GM12878 (cell line): ENCODE measurements at regions not wholly inside any gene's neighbourhood (a gene's known extent, or its start where the extent isn't known, plus 50 kb on each side); places are given as distances from the start of the nearest gene placed in this dataset.

Source experiments
- ATAC-seq: fragments of 200-7000 bp; cut with Tn5 transposase; 3 replicates; pipeline ENCODE4 v1.9.1; 2020; ENCODE audit warnings: mild to moderate bottlenecking, moderate library complexity
- BruUV-seq: library from RNA; stranded (reverse); fragments of 400-500 nt; replicated peaks from 2 replicates; lab custom pipeline; 2021; lab: Mats Ljungman, UMichigan
- CTCF ChIA-PET: fragments of 300-600 bp; sonication (Branson Sonifier 250); formaldehyde crosslinking; extraction: SDS; loops from one replicate; lab custom pipeline; 2021; ENCODE audit warnings: inconsistent platforms; lab: Yijun Ruan, JAX
- POLR2A ChIA-PET: fragments of 350-600 bp; formaldehyde crosslinking; extraction: SDS; loops from one replicate; lab custom pipeline; 2021; ENCODE audit warnings: inconsistent platforms; lab: Charles Lee
- RAD21 ChIA-PET: fragments of 300-600 bp; sonication (Branson Sonifier 250); formaldehyde crosslinking; loops from one replicate; lab custom pipeline; 2023; ENCODE audit warnings: antibody characterized with exemption; ENCODE audit not compliant: unreplicated experiment; lab: Charles Lee
- SMC1A ChIA-PET: fragments of 300-600 bp; sonication (Branson Sonifier 250); formaldehyde crosslinking; loops from one replicate; lab custom pipeline; 2023; ENCODE audit not compliant: unreplicated experiment, uncharacterized antibody; lab: Charles Lee
- DNase-seq: peaks from one replicate; pipeline ENCODE4 v3.0.0-alpha.2; 2011; ENCODE audit warnings: low read depth, low spot score
- FAIRE-seq: peaks from 3 replicates; lab custom pipeline; 2011; peaks lifted over from hg19 to GRCh38; lab: Jason Lieb, UNC
- H2AFZ ChIP-seq: 2 replicates; pipeline ENCODE4 v1.6.0; 2011; ENCODE audit warnings: low read depth, low read length, control low read depth; ENCODE audit not compliant: control insufficient read depth
- H3K27ac ChIP-seq: 2 replicates; pipeline ENCODE4 v1.5.1; 2011; ENCODE audit warnings: control low read depth; ENCODE audit not compliant: control insufficient read depth, insufficient read depth
- H3K27me3 ChIP-seq, 2 experiments: replicated peaks in 1 of 2; 2 replicates each; pipeline versions ENCODE4 v1.6.0 to v1.6.1; 2011; ENCODE audit warnings: low read length in 1 of 2; ENCODE audit not compliant: control insufficient read depth in 2 of 2, insufficient read depth in 2 of 2
- H3K36me3 ChIP-seq, 2 experiments: 2 replicates each; pipeline ENCODE4 v1.5.1; 2011; ENCODE audit warnings: low read length in 1 of 2; ENCODE audit not compliant: control insufficient read depth in 2 of 2, insufficient read depth in 2 of 2
- H3K4me1 ChIP-seq: 2 replicates; pipeline ENCODE4 v1.6.1; 2011; ENCODE audit warnings: mild to moderate bottlenecking, low read length, moderate library complexity, mixed read lengths; ENCODE audit not compliant: control insufficient read depth, insufficient read depth
- H3K4me2 ChIP-seq: 2 replicates; pipeline ENCODE4 v1.6.0; 2011; ENCODE audit warnings: control low read depth; ENCODE audit not compliant: control insufficient read depth, insufficient read depth
- H3K4me3 ChIP-seq: fragments of 200-600 bp; sonication (generic); 2 replicates; pipeline ENCODE4 v1.5.1; 2016
- H3K79me2 ChIP-seq: 2 replicates; pipeline ENCODE4 v1.6.0; 2011; ENCODE audit warnings: low read length; ENCODE audit not compliant: control insufficient read depth, insufficient read depth
- H3K9ac ChIP-seq: 2 replicates; pipeline ENCODE4 v1.8.0; 2011; ENCODE audit warnings: low read length, control low read depth, mixed read lengths; ENCODE audit not compliant: control insufficient read depth, insufficient read depth
- H3K9me3 ChIP-seq: replicated peaks from 3 replicates; pipeline ENCODE4 v1.5.1; 2011; ENCODE audit warnings: mild to moderate bottlenecking, low read length; ENCODE audit not compliant: control insufficient read depth, insufficient read depth
- H4K20me1 ChIP-seq: 2 replicates; pipeline ENCODE4 v1.6.0; 2011; ENCODE audit not compliant: control insufficient read depth, insufficient read depth
- BCL11A ChIP-seq: IDR thresholded peaks from 2 replicates; pipeline ENCODE4 v1.6.1; 2011; ENCODE audit warnings: low read depth, low read length
- CEBPB ChIP-seq, 2 experiments: fragments of 150-350 bp in 1 of 2; IDR thresholded peaks; 2 replicates each; pipeline ENCODE4 v1.6.1; 2012 to 2014; ENCODE audit warnings: low read depth in 2 of 2, low read length in 2 of 2, borderline replicate concordance in 1 of 2, inconsistent platforms in 1 of 2
- CHD1 ChIP-seq: IDR thresholded peaks from 2 replicates; pipeline ENCODE4 v1.6.1; 2012; ENCODE audit warnings: low read depth, low read length, improper control_type of control experiment
- DPF2 ChIP-seq: fragments of 450-650 bp; IDR thresholded peaks from 2 replicates; pipeline ENCODE4 v1.6.1; 2017; ENCODE audit warnings: mild to moderate bottlenecking
- EGR1 ChIP-seq, 2 experiments: IDR thresholded peaks; 1 replicate in 1 of 2; 2 replicates in 1 of 2; pipeline ENCODE4 v1.6.1; 2011 to 2012; ENCODE audit warnings: low read depth in 2 of 2, low read length in 2 of 2, borderline replicate concordance in 1 of 2, mild to moderate bottlenecking in 1 of 2, moderate library complexity in 1 of 2
- EP300 ChIP-seq, 2 experiments: fragments of 150-350 bp in 1 of 2; IDR thresholded peaks; 2 replicates each; pipeline ENCODE4 v1.6.1; 2011 to 2012; ENCODE audit warnings: low read depth in 2 of 2, low read length in 2 of 2, borderline replicate concordance in 1 of 2, improper control_type of control experiment in 1 of 2, inconsistent platforms in 1 of 2; ENCODE audit not compliant: control insufficient read depth in 1 of 2
- GABPA ChIP-seq: IDR thresholded peaks from 2 replicates; pipeline ENCODE4 v1.6.1; 2014; ENCODE audit warnings: antibody characterized with exemption, low read depth, mild to moderate bottlenecking, inconsistent platforms
- IRF5 ChIP-seq: fragments of 450-650 bp; IDR thresholded peaks from 2 replicates; pipeline ENCODE4 v1.6.1; 2017; ENCODE audit warnings: borderline replicate concordance
- RBBP5 ChIP-seq: fragments of 200-600 bp; sonication (generic); conservative IDR thresholded peaks from 2 replicates; pipeline ENCODE4 v1.6.1; 2016
- SMC3 ChIP-seq: IDR thresholded peaks from 2 replicates; pipeline ENCODE4 v1.6.1; 2011; ENCODE audit warnings: low read length, improper control_type of control experiment, borderline replicate concordance
- SP1 ChIP-seq: IDR thresholded peaks from one replicate; pipeline ENCODE4 v1.6.1; 2011; ENCODE audit warnings: low read depth, low read length
- ZBED1 ChIP-seq: IDR thresholded peaks from 2 replicates; pipeline ENCODE4 v1.6.1; 2016; ENCODE audit warnings: borderline replicate concordance
- WGBS: methylation state at CpG from one replicate; pipeline ENCODE4 v1.1.6; 2016; ENCODE audit warnings: low lambda C conversion rate; ENCODE audit not compliant: insufficient replicate concordance, insufficient coverage; ENCODE audit errors: missing lambda C conversion rate; 5-methylcytosine and 5-hydroxymethylcytosine counted together
- in situ Hi-C: fragments of 300-500 bp; cut with MboI; formaldehyde crosslinking; loops from 9 replicates; pipeline ENCODE4 v1.14.3; 2018; ENCODE audit warnings: mixed read lengths
- intact Hi-C: fragments of 100-400 bp; cut with micrococcal nuclease; formaldehyde crosslinking; loops from one replicate; pipeline ENCODE4 v1.14.2; 2022; ENCODE audit not compliant: unreplicated experiment
- TF ChIP-seq, protein P1 (sequence below): IDR thresholded peaks from 2 replicates; pipeline ENCODE4 v1.6.1; 2011; ENCODE audit warnings: low read depth, mild to moderate bottlenecking, low read length, moderate library complexity, borderline replicate concordance; ENCODE audit errors: extremely low read depth
- TF ChIP-seq, protein P2 (sequence below): IDR thresholded peaks from 2 replicates; pipeline ENCODE4 v1.6.1; 2012; ENCODE audit warnings: low read depth, low read length, improper control_type of control experiment
- TF ChIP-seq, protein P3 (sequence below): IDR thresholded peaks from 2 replicates; pipeline ENCODE4 v1.6.1; 2012; ENCODE audit warnings: improper control_type of control experiment, low read depth, low read length; ENCODE audit not compliant: insufficient replicate concordance

DNA sequence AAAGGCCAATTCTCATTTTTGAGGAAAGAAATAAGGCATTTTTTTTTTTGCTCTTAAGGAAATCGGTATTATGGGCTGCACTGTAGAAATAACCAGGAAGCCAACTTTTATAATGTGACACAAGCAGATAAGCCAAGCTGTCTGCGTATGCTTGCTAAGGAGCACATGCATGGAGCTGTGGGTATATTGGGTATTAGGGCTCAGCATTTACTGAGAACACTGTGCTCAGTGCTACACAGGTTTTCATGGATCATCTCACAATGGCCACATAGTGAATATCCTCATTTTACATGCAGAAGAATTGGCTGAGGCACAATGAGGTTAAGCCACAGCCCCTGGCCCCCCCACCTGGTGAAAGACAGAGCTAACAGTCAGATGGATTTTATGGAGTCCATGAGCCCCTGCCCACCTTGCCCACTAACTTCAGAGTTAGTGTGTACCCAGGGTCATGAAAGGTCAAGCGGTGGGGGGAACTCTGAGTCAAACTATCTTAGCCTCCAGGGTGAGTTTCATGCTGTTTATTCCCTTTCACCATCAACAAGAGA is 204.8 kb downstream of the SPATA31A6 start (continued):
- TF ChIP-seq IRF5 (no peak), SP1 (no peak), CEBPB (IDR thresholded peaks at IDR 0.05; ENCODE audit: borderline replicate concordance in 1 of 2, low read depth in 2 of 2, low read length in 2 of 2) (no peak)

GRCh38 chr9:42388846-42389245 is 205.4 kb downstream of the SPATA31A6 start:
- in situ Hi-C loops: no loop called here
- SMC1A ChIA-PET: interaction anchor here (1.5 kb wide), 1 partner anchor 11 kb away, joined by 3 read pairs; no protein-coding TSS in a partner anchor
- Histone ChIP-seq H3K36me3 (no peaks in the 10 kb centered on the region), H3K27ac (no peak overlapping the region), H3K9ac (no peak overlapping the region), H3K9me3 (no peaks in the 10 kb centered on the region), H3K4me1 (no peaks in the 10 kb centered on the region), H3K27me3 (no peaks in the 10 kb centered on the region), H3K4me2 (no peak overlapping the region), H2AFZ (no peak overlapping the region), H4K20me1 (no peaks in the 10 kb centered on the region), H3K79me2 (no peaks in the 10 kb centered on the region), H3K4me3 (no peak overlapping the region)
- CTCF ChIA-PET: no interaction called here
- intact Hi-C loops: no loop called here
- RAD21 ChIA-PET: no interaction called here
- DNase-seq (no peak), FAIRE-seq (no peak), ATAC-seq (no peak)
- POLR2A ChIA-PET: no interaction called here
- 39% methylated on average over 6 of the region's 6 CpGs for WGBS
- BruUV-seq: no TSS peak
- no peak for TF ChIP-seq EP300 (IDR thresholded peaks at IDR 0.05; ENCODE audit: borderline replicate concordance in 1 of 2, control insufficient read depth in 1 of 2, low read depth in 2 of 2, low read length in 2 of 2)
- TF ChIP-seq, protein P1, sequence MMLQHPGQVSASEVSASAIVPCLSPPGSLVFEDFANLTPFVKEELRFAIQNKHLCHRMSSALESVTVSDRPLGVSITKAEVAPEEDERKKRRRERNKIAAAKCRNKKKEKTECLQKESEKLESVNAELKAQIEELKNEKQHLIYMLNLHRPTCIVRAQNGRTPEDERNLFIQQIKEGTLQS: no peak
- TF ChIP-seq, protein P2, sequence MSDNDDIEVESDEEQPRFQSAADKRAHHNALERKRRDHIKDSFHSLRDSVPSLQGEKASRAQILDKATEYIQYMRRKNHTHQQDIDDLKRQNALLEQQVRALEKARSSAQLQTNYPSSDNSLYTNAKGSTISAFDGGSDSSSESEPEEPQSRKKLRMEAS: no peak
- TF ChIP-seq CHD1: no peak
- TF ChIP-seq, protein P3, sequence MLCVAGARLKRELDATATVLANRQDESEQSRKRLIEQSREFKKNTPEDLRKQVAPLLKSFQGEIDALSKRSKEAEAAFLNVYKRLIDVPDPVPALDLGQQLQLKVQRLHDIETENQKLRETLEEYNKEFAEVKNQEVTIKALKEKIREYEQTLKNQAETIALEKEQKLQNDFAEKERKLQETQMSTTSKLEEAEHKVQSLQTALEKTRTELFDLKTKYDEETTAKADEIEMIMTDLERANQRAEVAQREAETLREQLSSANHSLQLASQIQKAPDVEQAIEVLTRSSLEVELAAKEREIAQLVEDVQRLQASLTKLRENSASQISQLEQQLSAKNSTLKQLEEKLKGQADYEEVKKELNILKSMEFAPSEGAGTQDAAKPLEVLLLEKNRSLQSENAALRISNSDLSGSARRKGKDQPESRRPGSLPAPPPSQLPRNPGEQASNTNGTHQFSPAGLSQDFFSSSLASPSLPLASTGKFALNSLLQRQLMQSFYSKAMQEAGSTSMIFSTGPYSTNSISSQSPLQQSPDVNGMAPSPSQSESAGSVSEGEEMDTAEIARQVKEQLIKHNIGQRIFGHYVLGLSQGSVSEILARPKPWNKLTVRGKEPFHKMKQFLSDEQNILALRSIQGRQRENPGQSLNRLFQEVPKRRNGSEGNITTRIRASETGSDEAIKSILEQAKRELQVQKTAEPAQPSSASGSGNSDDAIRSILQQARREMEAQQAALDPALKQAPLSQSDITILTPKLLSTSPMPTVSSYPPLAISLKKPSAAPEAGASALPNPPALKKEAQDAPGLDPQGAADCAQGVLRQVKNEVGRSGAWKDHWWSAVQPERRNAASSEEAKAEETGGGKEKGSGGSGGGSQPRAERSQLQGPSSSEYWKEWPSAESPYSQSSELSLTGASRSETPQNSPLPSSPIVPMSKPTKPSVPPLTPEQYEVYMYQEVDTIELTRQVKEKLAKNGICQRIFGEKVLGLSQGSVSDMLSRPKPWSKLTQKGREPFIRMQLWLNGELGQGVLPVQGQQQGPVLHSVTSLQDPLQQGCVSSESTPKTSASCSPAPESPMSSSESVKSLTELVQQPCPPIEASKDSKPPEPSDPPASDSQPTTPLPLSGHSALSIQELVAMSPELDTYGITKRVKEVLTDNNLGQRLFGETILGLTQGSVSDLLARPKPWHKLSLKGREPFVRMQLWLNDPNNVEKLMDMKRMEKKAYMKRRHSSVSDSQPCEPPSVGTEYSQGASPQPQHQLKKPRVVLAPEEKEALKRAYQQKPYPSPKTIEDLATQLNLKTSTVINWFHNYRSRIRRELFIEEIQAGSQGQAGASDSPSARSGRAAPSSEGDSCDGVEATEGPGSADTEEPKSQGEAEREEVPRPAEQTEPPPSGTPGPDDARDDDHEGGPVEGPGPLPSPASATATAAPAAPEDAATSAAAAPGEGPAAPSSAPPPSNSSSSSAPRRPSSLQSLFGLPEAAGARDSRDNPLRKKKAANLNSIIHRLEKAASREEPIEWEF: no peak
- TF ChIP-seq EGR1 (IDR thresholded peaks at IDR 0.05; ENCODE audit: borderline replicate concordance in 1 of 2, low read depth in 2 of 2, low read length in 2 of 2): no peak
- TF ChIP-seq CEBPB (IDR thresholded peaks at IDR 0.05; ENCODE audit: borderline replicate concordance in 1 of 2, low read depth in 2 of 2, low read length in 2 of 2): no peak
- no peak for TF ChIP-seq RBBP5
- TF ChIP-seq SMC3: no peak
- no peak for TF ChIP-seq DPF2
- TF ChIP-seq BCL11A: no peak
- no peak for TF ChIP-seq ZBED1
- TF ChIP-seq GABPA: no peak
